GM12878 (cell line): ENCODE measurements at regions not wholly inside any gene's neighbourhood (a gene's known extent, or its start where the extent isn't known, plus 50 kb on each side); places are given as distances from the start of the nearest gene placed in this dataset.

Experiments used
- ATAC-seq: fragments of 200-7000 bp; cut with Tn5 transposase; 3 replicates; pipeline ENCODE4 v1.9.1; 2020; ENCODE audit warnings: mild to moderate bottlenecking, moderate library complexity
- BruUV-seq: library from RNA; stranded (reverse); fragments of 400-500 nt; replicated peaks from 2 replicates; lab custom pipeline; 2021; lab: Mats Ljungman, UMichigan
- CTCF ChIA-PET: fragments of 300-600 bp; sonication (Branson Sonifier 250); formaldehyde crosslinking; extraction: SDS; loops from one replicate; lab custom pipeline; 2021; ENCODE audit warnings: inconsistent platforms; lab: Yijun Ruan, JAX
- POLR2A ChIA-PET: fragments of 350-600 bp; formaldehyde crosslinking; extraction: SDS; loops from one replicate; lab custom pipeline; 2021; ENCODE audit warnings: inconsistent platforms; lab: Charles Lee
- RAD21 ChIA-PET: fragments of 300-600 bp; sonication (Branson Sonifier 250); formaldehyde crosslinking; loops from one replicate; lab custom pipeline; 2023; ENCODE audit warnings: antibody characterized with exemption; ENCODE audit not compliant: unreplicated experiment; lab: Charles Lee
- SMC1A ChIA-PET: fragments of 300-600 bp; sonication (Branson Sonifier 250); formaldehyde crosslinking; loops from one replicate; lab custom pipeline; 2023; ENCODE audit not compliant: unreplicated experiment, uncharacterized antibody; lab: Charles Lee
- DNase-seq: peaks from one replicate; pipeline ENCODE4 v3.0.0-alpha.2; 2011; ENCODE audit warnings: low read depth, low spot score
- FAIRE-seq: peaks from 3 replicates; lab custom pipeline; 2011; peaks lifted over from hg19 to GRCh38; lab: Jason Lieb, UNC
- H2AFZ ChIP-seq: 2 replicates; pipeline ENCODE4 v1.6.0; 2011; ENCODE audit warnings: low read depth, low read length, control low read depth; ENCODE audit not compliant: control insufficient read depth
- H3K27ac ChIP-seq: 2 replicates; pipeline ENCODE4 v1.5.1; 2011; ENCODE audit warnings: control low read depth; ENCODE audit not compliant: control insufficient read depth, insufficient read depth
- H3K27me3 ChIP-seq, 2 experiments: replicated peaks in 1 of 2; 2 replicates each; pipeline versions ENCODE4 v1.6.0 to v1.6.1; 2011; ENCODE audit warnings: low read length in 1 of 2; ENCODE audit not compliant: control insufficient read depth in 2 of 2, insufficient read depth in 2 of 2
- H3K36me3 ChIP-seq, 2 experiments: 2 replicates each; pipeline ENCODE4 v1.5.1; 2011; ENCODE audit warnings: low read length in 1 of 2; ENCODE audit not compliant: control insufficient read depth in 2 of 2, insufficient read depth in 2 of 2
- H3K4me1 ChIP-seq: 2 replicates; pipeline ENCODE4 v1.6.1; 2011; ENCODE audit warnings: mild to moderate bottlenecking, low read length, moderate library complexity, mixed read lengths; ENCODE audit not compliant: control insufficient read depth, insufficient read depth
- H3K4me2 ChIP-seq: 2 replicates; pipeline ENCODE4 v1.6.0; 2011; ENCODE audit warnings: control low read depth; ENCODE audit not compliant: control insufficient read depth, insufficient read depth
- H3K4me3 ChIP-seq: fragments of 200-600 bp; sonication (generic); 2 replicates; pipeline ENCODE4 v1.5.1; 2016
- H3K79me2 ChIP-seq: 2 replicates; pipeline ENCODE4 v1.6.0; 2011; ENCODE audit warnings: low read length; ENCODE audit not compliant: control insufficient read depth, insufficient read depth
- H3K9ac ChIP-seq: 2 replicates; pipeline ENCODE4 v1.8.0; 2011; ENCODE audit warnings: low read length, control low read depth, mixed read lengths; ENCODE audit not compliant: control insufficient read depth, insufficient read depth
- H3K9me3 ChIP-seq: replicated peaks from 3 replicates; pipeline ENCODE4 v1.5.1; 2011; ENCODE audit warnings: mild to moderate bottlenecking, low read length; ENCODE audit not compliant: control insufficient read depth, insufficient read depth
- H4K20me1 ChIP-seq: 2 replicates; pipeline ENCODE4 v1.6.0; 2011; ENCODE audit not compliant: control insufficient read depth, insufficient read depth
- CHD1 ChIP-seq: IDR thresholded peaks from 2 replicates; pipeline ENCODE4 v1.6.1; 2012; ENCODE audit warnings: low read depth, low read length, improper control_type of control experiment
- IKZF1 ChIP-seq: fragments of 450-650 bp; conservative IDR thresholded peaks from 2 replicates; pipeline ENCODE4 v1.6.1; 2017; ENCODE audit warnings: antibody characterized with exemption, mild to moderate bottlenecking
- JUNB ChIP-seq: IDR thresholded peaks from 2 replicates; pipeline ENCODE4 v1.6.1; 2016; ENCODE audit warnings: antibody characterized with exemption, mild to moderate bottlenecking
- PAX5 ChIP-seq: IDR thresholded peaks from 2 replicates; pipeline ENCODE4 v1.6.1; 2011; ENCODE audit warnings: low read depth, low read length, borderline replicate concordance
- RB1 ChIP-seq: fragments of 450-650 bp; formaldehyde crosslinking; IDR thresholded peaks from 2 replicates; pipeline ENCODE4 v1.6.1; 2017; ENCODE audit warnings: mild to moderate bottlenecking, borderline replicate concordance
- SMC3 ChIP-seq: IDR thresholded peaks from 2 replicates; pipeline ENCODE4 v1.6.1; 2011; ENCODE audit warnings: low read length, improper control_type of control experiment, borderline replicate concordance
- SPI1 ChIP-seq: IDR thresholded peaks from 2 replicates; pipeline ENCODE4 v1.6.1; 2011; ENCODE audit warnings: low read depth, mild to moderate bottlenecking, low read length, moderate library complexity, borderline replicate concordance; ENCODE audit not compliant: insufficient read depth
- TCF3 ChIP-seq: IDR thresholded peaks from 2 replicates; pipeline ENCODE4 v1.6.1; 2012; ENCODE audit warnings: low read depth, mild to moderate bottlenecking, low read length, borderline replicate concordance; ENCODE audit not compliant: insufficient read depth
- YBX1 ChIP-seq: fragments of 450-650 bp; IDR thresholded peaks from 2 replicates; pipeline ENCODE4 v1.6.1; 2016; ENCODE audit warnings: antibody characterized with exemption
- ZBED1 ChIP-seq: IDR thresholded peaks from 2 replicates; pipeline ENCODE4 v1.6.1; 2016; ENCODE audit warnings: borderline replicate concordance
- ZSCAN29 ChIP-seq: fragments of 450-650 bp; IDR thresholded peaks from 2 replicates; pipeline ENCODE4 v1.6.1; 2017; ENCODE audit warnings: mild to moderate bottlenecking, moderate library complexity
- WGBS: methylation state at CpG from one replicate; pipeline ENCODE4 v1.1.6; 2016; ENCODE audit warnings: low lambda C conversion rate; ENCODE audit not compliant: insufficient replicate concordance, insufficient coverage; ENCODE audit errors: missing lambda C conversion rate; 5-methylcytosine and 5-hydroxymethylcytosine counted together
- in situ Hi-C: fragments of 300-500 bp; cut with MboI; formaldehyde crosslinking; loops from 9 replicates; pipeline ENCODE4 v1.14.3; 2018; ENCODE audit warnings: mixed read lengths
- intact Hi-C: fragments of 100-400 bp; cut with micrococcal nuclease; formaldehyde crosslinking; loops from one replicate; pipeline ENCODE4 v1.14.2; 2022; ENCODE audit not compliant: unreplicated experiment
- TF ChIP-seq, protein P1 (sequence below): IDR thresholded peaks from 2 replicates; pipeline ENCODE4 v1.6.1; 2011; ENCODE audit warnings: low read depth, mild to moderate bottlenecking, low read length, moderate library complexity, borderline replicate concordance; ENCODE audit errors: extremely low read depth
- TF ChIP-seq, protein P2 (sequence below): fragments of 150-350 bp; IDR thresholded peaks from 2 replicates; pipeline ENCODE4 v1.6.1; 2014; ENCODE audit warnings: mild to moderate bottlenecking, low read depth, low read length
- TF ChIP-seq, protein P3 (sequence below): IDR thresholded peaks from 2 replicates; pipeline ENCODE4 v1.6.1; 2011; ENCODE audit warnings: low read depth, low read length, improper control_type of control experiment, borderline replicate concordance
- TF ChIP-seq, protein P4 (sequence below): fragments of 450-650 bp; IDR thresholded peaks from 2 replicates; pipeline ENCODE4 v1.6.1; 2018; ENCODE audit warnings: mild to moderate bottlenecking, low read depth, moderate library complexity; ENCODE audit not compliant: partially characterized antibody

DNA sequence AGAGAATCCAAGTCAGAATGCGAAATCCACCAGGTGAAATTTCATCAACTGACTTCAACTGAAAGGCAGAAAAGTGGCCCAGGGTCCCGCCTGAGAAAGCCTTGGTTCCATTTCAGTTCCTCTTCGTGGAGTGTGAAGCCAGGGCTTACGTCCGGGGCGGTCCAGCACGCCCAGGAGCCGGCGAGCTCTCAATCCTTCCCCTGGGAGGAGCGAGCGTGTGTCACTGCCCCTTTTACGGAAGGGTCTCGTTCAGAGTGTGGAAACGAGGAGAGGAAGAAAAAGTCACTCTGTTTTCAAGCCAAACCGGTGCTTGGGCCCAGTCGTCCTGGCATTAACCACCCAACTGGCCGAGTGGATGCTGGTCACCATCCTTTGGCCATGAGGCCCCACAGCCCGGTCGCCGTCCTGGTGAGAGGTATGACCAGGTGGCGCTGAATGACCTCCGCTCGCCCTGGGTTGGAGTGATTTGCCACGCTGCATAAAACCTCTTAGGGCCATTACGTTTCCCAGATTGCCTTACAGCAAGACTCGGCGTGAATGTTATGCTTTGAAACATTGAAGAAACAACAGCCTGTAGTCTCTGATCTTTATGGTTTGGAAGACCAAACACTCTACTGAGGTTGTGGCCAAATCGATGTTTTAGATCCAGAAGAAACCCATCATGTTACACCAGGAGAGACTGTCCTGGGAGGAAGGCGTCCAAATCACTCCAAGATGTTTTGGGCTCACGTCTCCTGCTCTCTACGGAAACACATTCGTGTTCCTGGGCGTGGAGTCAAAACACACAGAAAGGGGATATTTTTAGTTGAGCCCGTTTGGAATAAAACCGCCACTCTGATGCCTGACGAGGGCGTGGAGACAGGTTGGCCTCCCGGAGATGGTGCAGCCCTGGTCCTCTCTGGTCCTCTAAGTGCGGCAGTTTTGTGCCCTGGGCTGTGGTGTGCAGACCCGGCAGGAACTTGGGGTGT is 93.6 kb upstream of the ACTRT2 start:
- SMC1A ChIA-PET: no interaction called here
- Histone ChIP-seq H3K27ac (no peak overlapping the region), H3K4me1 (no peaks in the 10 kb centered on the region), H3K79me2 (no peaks in the 10 kb centered on the region), H2AFZ (no peak overlapping the region), H4K20me1 (no peaks in the 10 kb centered on the region), H3K36me3 (no peaks in the 10 kb centered on the region), H3K9me3 (no peaks in the 10 kb centered on the region), H3K27me3 (no peaks in the 10 kb centered on the region), H3K4me3 (no peak overlapping the region), H3K4me2 (no peak overlapping the region), H3K9ac (no peak overlapping the region)
- FAIRE-seq: no peak
- no TSS peak for BruUV-seq
- in situ Hi-C loops: no loop called here
- RAD21 ChIA-PET: no interaction called here
- no peak for DNase-seq
- 34% methylated on average over 40 of the region's 40 CpGs for WGBS
- no peak for ATAC-seq
- POLR2A ChIA-PET: no interaction called here
- CTCF ChIA-PET: no interaction called here
- intact Hi-C loops: no loop called here
- TF ChIP-seq JUNB (no peak), TCF3 (no peak), ZBED1 (no peak), PAX5 (no peak), ZSCAN29 (no peak), IKZF1 (no peak), CHD1 (no peak), SMC3 (no peak), RB1 (no peak), YBX1 (no peak), SPI1 (no peak)
- TF ChIP-seq, protein P1, sequence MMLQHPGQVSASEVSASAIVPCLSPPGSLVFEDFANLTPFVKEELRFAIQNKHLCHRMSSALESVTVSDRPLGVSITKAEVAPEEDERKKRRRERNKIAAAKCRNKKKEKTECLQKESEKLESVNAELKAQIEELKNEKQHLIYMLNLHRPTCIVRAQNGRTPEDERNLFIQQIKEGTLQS: no peak
- TF ChIP-seq, protein P2, sequence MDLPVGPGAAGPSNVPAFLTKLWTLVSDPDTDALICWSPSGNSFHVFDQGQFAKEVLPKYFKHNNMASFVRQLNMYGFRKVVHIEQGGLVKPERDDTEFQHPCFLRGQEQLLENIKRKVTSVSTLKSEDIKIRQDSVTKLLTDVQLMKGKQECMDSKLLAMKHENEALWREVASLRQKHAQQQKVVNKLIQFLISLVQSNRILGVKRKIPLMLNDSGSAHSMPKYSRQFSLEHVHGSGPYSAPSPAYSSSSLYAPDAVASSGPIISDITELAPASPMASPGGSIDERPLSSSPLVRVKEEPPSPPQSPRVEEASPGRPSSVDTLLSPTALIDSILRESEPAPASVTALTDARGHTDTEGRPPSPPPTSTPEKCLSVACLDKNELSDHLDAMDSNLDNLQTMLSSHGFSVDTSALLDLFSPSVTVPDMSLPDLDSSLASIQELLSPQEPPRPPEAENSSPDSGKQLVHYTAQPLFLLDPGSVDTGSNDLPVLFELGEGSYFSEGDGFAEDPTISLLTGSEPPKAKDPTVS: no peak
- TF ChIP-seq, protein P3, sequence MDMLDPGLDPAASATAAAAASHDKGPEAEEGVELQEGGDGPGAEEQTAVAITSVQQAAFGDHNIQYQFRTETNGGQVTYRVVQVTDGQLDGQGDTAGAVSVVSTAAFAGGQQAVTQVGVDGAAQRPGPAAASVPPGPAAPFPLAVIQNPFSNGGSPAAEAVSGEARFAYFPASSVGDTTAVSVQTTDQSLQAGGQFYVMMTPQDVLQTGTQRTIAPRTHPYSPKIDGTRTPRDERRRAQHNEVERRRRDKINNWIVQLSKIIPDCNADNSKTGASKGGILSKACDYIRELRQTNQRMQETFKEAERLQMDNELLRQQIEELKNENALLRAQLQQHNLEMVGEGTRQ: no peak
- TF ChIP-seq, protein P4, sequence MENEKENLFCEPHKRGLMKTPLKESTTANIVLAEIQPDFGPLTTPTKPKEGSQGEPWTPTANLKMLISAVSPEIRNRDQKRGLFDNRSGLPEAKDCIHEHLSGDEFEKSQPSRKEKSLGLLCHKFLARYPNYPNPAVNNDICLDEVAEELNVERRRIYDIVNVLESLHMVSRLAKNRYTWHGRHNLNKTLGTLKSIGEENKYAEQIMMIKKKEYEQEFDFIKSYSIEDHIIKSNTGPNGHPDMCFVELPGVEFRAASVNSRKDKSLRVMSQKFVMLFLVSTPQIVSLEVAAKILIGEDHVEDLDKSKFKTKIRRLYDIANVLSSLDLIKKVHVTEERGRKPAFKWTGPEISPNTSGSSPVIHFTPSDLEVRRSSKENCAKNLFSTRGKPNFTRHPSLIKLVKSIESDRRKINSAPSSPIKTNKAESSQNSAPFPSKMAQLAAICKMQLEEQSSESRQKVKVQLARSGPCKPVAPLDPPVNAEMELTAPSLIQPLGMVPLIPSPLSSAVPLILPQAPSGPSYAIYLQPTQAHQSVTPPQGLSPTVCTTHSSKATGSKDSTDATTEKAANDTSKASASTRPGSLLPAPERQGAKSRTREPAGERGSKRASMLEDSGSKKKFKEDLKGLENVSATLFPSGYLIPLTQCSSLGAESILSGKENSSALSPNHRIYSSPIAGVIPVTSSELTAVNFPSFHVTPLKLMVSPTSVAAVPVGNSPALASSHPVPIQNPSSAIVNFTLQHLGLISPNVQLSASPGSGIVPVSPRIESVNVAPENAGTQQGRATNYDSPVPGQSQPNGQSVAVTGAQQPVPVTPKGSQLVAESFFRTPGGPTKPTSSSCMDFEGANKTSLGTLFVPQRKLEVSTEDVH: no peak
